ENCODE measurements at regions not wholly inside any gene's neighbourhood (a gene's known extent, or its start where the extent isn't known, plus 50 kb on each side); places are given as distances from the start of the nearest gene placed in this dataset.

DNA sequence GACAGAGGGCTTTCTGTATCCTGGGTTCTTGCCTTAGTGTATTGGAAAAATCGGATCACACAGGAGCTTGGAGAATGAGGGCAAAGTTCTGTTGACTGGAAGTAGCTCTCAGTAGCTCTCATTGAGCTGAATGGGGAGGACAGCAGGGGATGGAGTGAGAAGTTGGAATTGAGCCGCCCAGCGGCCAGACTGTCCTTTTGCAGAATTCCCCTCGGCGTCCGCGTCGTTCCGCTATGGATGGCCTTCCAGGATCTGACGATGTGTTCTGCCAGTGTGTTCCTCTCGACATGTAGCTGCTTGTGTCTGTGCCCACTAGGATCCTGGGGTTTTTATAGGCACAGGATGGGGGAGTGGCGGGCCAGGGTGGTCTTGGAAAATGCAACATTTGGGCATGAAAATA lies 351.8 kb upstream of the SEMA3A start:
- Histone ChIP-seq H3F3A (ENCODE audit: low read depth) (no peaks in the 10 kb centered on the region), H3K4me2 (ENCODE audit: low read depth, low read length, poor library complexity, severe bottlenecking) (no peak overlapping the region), H4K20me1 (ENCODE audit: insufficient read depth, low read length, poor library complexity, severe bottlenecking) (no peaks in the 10 kb centered on the region), H3K9me3 (ENCODE audit: insufficient read depth, low read depth, low read length) (no peaks in the 10 kb centered on the region), H3K27me3 (ENCODE audit: insufficient read depth, low read length, poor library complexity, severe bottlenecking) (no peaks in the 10 kb centered on the region), H3K9me2 (replicated peaks; ENCODE audit: low read depth, low read length) (no peaks in the 10 kb centered on the region), H2AFZ (ENCODE audit: low read length) (no peak overlapping the region), H3K4me3 (ENCODE audit: low read length, poor library complexity, severe bottlenecking) (no peak overlapping the region), H3K9ac (ENCODE audit: low read depth, low read length, poor library complexity, severe bottlenecking) (no peak overlapping the region), H3K79me2 (ENCODE audit: insufficient read depth, low read length) (no peaks in the 10 kb centered on the region), H3K36me3 (ENCODE audit: insufficient read depth, low read length) (no peaks in the 10 kb centered on the region), H3K4me1 (ENCODE audit: insufficient read depth, low read length, poor library complexity, severe bottlenecking) (no peaks in the 10 kb centered on the region)
- TF ChIP-seq, protein P1, sequence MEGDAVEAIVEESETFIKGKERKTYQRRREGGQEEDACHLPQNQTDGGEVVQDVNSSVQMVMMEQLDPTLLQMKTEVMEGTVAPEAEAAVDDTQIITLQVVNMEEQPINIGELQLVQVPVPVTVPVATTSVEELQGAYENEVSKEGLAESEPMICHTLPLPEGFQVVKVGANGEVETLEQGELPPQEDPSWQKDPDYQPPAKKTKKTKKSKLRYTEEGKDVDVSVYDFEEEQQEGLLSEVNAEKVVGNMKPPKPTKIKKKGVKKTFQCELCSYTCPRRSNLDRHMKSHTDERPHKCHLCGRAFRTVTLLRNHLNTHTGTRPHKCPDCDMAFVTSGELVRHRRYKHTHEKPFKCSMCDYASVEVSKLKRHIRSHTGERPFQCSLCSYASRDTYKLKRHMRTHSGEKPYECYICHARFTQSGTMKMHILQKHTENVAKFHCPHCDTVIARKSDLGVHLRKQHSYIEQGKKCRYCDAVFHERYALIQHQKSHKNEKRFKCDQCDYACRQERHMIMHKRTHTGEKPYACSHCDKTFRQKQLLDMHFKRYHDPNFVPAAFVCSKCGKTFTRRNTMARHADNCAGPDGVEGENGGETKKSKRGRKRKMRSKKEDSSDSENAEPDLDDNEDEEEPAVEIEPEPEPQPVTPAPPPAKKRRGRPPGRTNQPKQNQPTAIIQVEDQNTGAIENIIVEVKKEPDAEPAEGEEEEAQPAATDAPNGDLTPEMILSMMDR (conservative IDR thresholded peaks at IDR 0.05; ENCODE audit: low read length), result no peak
- TF ChIP-seq EZH2phosphoT487 (IDR thresholded peaks at IDR 0.05; ENCODE audit: borderline replicate concordance), result no peak

DNA sequence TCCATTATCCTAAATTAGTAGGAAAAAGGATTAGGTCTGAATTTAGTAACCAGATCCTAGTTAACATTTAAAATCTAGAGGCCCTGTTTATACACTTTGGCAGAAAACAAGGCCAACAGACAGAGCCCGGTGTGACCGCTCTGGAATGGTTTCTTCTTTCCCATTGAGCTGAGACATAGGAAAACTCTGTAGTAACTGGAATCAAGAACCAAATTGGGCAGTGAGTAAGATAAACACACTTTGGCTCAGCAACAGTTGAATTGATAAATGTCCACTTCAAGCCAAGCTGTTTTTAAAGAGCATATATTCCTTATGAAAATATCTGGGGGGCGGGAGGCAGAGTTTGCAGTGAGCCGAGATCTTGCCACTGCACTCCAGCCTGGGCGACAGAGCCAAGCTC lies 343.7 kb upstream of the SEMA3A start:
- Histone ChIP-seq H3K4me2 (ENCODE audit: low read depth, low read length, poor library complexity, severe bottlenecking) (no peak overlapping the region), H3F3A (ENCODE audit: low read depth) (no peaks in the 10 kb centered on the region), H3K4me3 (ENCODE audit: low read length, poor library complexity, severe bottlenecking) (no peak overlapping the region), H3K27me3 (ENCODE audit: insufficient read depth, low read length, poor library complexity, severe bottlenecking) (no peaks in the 10 kb centered on the region), H3K9ac (ENCODE audit: low read depth, low read length, poor library complexity, severe bottlenecking) (no peak overlapping the region), H3K79me2 (ENCODE audit: insufficient read depth, low read length) (no peaks in the 10 kb centered on the region), H3K36me3 (ENCODE audit: insufficient read depth, low read length) (no peaks in the 10 kb centered on the region), H3K4me1 (ENCODE audit: insufficient read depth, low read length, poor library complexity, severe bottlenecking) (no peaks in the 10 kb centered on the region), H3K9me3 (ENCODE audit: insufficient read depth, low read depth, low read length) (no peaks in the 10 kb centered on the region), H2AFZ (ENCODE audit: low read length) (no peak overlapping the region), H3K9me2 (replicated peaks; ENCODE audit: low read depth, low read length) (0 out of 2 replicates have a peak, but pooled peaks cover 3% of the 10 kb centered on the region), H4K20me1 (ENCODE audit: insufficient read depth, low read length, poor library complexity, severe bottlenecking) (no peaks in the 10 kb centered on the region)
- TF ChIP-seq, protein P1 (conservative IDR thresholded peaks at IDR 0.05; ENCODE audit: low read length), result no peak
- no peak for TF ChIP-seq EZH2phosphoT487 (IDR thresholded peaks at IDR 0.05; ENCODE audit: borderline replicate concordance)

DNA sequence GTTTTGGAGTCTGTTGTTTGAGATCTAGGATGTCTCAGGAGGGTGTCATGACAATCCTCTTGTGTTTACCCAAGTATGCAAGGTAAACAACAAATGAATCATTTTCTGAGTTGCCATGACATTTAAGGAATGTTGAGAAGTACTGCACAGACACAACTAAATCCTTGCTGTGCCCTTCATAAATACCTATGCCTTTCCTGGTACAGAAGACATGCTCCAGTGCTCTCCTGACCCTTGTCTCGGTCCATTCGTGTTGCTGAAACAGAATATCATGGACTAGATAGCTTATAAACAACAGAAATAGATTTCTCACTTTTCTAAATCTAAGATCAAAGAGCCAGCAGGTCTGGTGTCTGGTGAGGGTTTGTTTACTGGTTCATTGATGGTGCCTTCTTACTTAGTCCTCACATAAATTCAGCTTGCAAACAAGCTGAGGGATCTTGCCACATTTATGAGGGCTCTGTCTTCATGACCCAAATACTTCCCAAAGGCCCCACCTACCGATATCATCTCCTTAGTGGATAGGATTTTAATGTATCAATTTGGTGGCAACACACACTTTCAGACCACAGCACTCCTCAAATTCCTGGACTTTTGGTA lies 341.8 kb upstream of the SEMA3A start:
- Histone ChIP-seq H3K4me2 (ENCODE audit: low read depth, low read length, poor library complexity, severe bottlenecking) (no peak overlapping the region), H3K4me1 (ENCODE audit: insufficient read depth, low read length, poor library complexity, severe bottlenecking) (no peaks in the 10 kb centered on the region), H3F3A (ENCODE audit: low read depth) (no peaks in the 10 kb centered on the region), H2AFZ (ENCODE audit: low read length) (no peak overlapping the region), H3K79me2 (ENCODE audit: insufficient read depth, low read length) (no peaks in the 10 kb centered on the region), H3K4me3 (ENCODE audit: low read length, poor library complexity, severe bottlenecking) (no peak overlapping the region), H3K9me3 (ENCODE audit: insufficient read depth, low read depth, low read length) (no peaks in the 10 kb centered on the region), H4K20me1 (ENCODE audit: insufficient read depth, low read length, poor library complexity, severe bottlenecking) (no peaks in the 10 kb centered on the region), H3K9me2 (replicated peaks; ENCODE audit: low read depth, low read length) (0 out of 2 replicates have a peak, but pooled peaks cover 3% of the 10 kb centered on the region), H3K9ac (ENCODE audit: low read depth, low read length, poor library complexity, severe bottlenecking) (no peak overlapping the region), H3K27me3 (ENCODE audit: insufficient read depth, low read length, poor library complexity, severe bottlenecking) (no peaks in the 10 kb centered on the region), H3K36me3 (ENCODE audit: insufficient read depth, low read length) (no peaks in the 10 kb centered on the region)
- TF ChIP-seq, protein P1 (conservative IDR thresholded peaks at IDR 0.05; ENCODE audit: low read length), result no peak
- TF ChIP-seq EZH2phosphoT487 (IDR thresholded peaks at IDR 0.05; ENCODE audit: borderline replicate concordance), result no peak

All from Loucy (cell line).